Glomerular visceral epithelial cell (primary cell): ENCODE measurements at regions not wholly inside any gene's neighbourhood (a gene's known extent, or its start where the extent isn't known, plus 50 kb on each side); places are given as distances from the start of the nearest gene placed in this dataset.
"Not testable (repeated sequence)": the region's sequence is repeated elsewhere in the genome, so short reads cannot be mapped to it uniquely, and the experiment has no call there.

Source experiments
- DNase-seq: peaks from one replicate; pipeline ENCODE4 v3.0.0-alpha.2; 2016; ENCODE audit errors: extremely low spot score

DNA sequence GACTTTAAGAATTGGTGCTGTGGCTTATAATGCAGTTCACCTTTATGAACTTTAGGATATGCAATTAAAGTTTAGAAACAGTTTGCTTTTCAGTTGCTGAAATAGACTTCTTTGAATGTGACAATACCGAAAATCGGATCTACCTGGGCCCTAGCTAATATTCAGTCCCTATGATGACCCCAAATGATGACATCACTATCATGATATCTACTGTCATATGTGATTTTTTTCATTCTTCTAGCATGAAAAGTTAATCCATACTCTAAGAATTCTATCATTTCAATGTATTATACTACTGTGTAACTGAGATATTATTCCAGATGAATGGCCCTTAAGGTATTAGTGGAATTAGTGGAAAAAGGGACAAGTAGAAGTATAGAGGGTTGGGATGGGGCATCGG is 487.2 kb upstream of the TUSC1 start:
- DNase-seq, result no peak

DNA sequence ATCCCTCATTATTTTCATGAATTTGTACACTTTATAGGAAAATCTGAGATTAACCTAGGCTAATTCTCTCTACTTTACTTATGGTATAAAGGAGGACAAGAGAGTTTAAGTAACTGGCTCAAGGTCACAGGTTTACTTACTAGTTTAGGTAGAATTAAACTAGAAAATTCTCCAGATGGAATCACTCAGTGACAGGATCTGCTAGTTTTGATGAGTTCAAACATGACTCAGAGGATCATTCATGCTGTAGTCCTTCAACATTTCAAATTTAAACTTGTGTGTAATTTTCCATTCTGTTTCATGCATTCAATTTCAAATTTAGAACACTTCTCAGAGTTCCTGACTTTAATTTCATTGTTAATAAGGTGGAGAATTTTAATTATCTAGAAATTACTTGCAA is 485.7 kb upstream of the TUSC1 start:
- DNase-seq, result peak; percentile 4

- DNase-seq, result no peak
Measured at GRCh38 chr9:26159575-26160392, 481.5 kb upstream of the TUSC1 start.

- DNase-seq, result no peak
Measured at GRCh38 chr9:26158631-26159150, 480.4 kb upstream of the TUSC1 start.

DNA sequence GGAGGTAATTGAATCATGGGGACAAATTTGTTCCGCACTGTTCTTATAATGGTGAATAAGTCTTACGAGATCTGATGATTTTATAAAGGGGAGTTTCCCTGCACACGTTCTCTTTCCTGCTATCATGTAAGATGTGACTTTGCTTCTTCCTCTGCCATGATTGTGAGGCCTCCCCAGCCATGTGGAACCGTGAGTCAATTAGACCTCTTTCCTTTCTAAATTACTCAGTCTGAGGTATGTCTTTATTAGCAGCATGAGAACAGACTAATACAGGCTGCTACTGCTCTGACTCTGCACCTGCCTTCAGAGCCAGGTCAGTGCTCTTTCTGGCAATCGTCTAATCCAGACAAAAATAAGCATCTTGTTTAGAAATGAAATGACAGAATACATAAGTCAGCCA is 479.2 kb upstream of the TUSC1 start:
- DNase-seq, result peak; percentile 14

DNA sequence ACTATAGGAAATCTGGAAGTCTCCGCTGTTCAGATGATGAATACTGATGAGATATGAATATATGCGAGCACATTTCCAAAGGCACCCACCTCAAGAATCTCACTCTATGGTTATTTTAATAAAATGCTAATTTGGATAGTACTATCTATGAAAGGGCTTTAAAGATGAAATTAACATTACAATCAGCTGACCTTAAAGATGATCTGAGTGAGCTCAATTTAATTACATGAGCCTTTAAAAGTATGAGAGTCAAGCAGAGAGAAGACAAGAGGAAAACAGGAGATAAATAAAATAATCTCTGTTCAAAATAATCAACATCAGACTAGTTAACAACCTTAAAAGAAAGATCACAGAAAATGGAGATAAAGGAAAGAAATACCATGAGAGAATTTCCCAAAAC is 474.1 kb upstream of the TUSC1 start:
- DNase-seq, result no peak

- no peak for DNase-seq
Measured at GRCh38 chr9:26148128-26148527, 469.9 kb upstream of the TUSC1 start.

DNA sequence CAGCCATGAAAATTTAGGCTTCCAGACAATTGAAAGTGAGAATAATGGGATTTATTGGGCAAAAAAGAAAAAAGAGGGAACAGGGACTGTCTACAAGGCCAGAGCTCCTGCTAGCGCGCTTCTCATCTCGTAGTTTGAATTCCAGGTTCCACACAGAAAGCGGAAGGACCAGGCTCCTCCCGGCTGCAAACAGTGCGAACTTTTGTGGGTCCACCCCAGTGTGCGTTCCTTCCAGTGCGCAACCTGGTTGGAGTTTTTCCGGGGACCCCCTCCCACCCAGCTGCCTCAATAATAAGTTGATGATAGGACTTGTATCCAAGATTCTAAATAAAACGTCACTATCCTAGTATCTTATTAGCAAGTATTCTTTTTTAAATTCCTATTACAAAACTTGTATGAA is 467.7 kb upstream of the TUSC1 start:
- DNase-seq, result no peak

- no peak for DNase-seq
Measured at GRCh38 chr9:26142631-26143030, 464.4 kb upstream of the TUSC1 start.

DNA sequence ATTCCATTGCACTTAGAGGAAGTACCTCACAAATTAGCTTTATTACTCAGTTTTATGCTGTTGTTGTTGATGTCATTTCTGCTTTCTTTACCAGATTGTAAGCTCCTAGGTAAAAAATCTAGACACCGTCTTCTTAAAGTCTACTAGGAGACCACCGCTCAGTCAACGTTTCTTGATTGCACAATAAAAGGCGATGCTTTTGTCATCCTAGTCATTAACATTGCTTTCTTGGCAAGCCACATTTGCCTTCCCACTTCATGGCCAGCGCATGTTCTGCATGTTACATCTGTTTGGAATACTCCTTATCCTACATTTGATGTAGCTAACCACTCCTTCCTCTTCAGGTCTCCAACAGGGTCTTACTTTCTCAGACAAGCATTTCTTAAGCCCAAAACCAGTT is 464.0 kb upstream of the TUSC1 start:
- no peak for DNase-seq

GRCh38 chr9:26133537-26133936 is 455.3 kb upstream of the TUSC1 start:
- no peak for DNase-seq

DNA sequence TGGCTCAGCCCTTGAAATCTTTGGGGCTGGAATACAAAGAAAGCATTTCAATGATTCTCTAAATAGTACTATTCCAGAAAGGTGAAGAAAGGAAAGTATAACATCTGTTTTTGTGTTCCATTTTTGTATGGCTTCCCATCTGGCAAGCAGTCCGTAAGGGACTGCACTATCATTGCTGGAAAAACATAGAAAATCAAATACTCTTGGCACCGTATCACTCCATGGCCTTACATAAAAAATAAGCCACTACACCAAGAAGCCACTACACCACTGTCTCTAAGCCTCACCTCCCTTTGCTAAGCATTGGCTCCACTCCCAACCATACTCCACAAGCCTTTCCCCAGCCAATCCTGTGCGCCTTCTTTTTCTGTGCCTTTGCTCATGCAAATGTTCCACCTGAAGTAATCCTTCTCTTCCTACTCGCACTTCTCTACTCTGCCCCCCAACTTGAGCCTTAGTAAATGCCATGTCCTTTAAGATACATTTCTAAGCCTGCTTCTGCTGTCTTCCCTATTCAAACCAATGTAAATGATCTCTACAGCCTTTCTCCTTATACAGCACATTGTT is 454.6 kb upstream of the TUSC1 start:
- no peak for DNase-seq

DNA sequence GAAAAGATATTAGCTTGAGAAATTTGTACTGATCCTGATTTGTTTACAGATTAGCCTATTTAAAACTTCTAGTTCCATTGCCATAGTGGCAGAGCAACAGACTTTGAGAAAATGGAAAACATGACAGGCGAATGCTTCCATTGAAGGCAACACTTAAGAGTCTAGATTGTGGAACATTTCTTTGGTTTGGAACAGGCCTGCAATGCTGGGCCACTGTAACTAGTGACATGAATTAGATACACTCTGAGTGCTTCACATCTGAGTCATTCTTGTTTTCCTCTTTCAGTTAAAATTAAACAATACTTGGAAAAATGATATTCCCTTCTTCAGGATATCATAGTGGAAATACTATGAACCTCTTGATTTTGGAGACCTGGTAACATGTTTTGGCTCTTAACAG is 453.6 kb upstream of the TUSC1 start:
- DNase-seq, result no peak

- no peak for DNase-seq
Measured at GRCh38 chr9:26129217-26129616, 451.0 kb upstream of the TUSC1 start.

GRCh38 chr9:26125693-26126092 is 447.4 kb upstream of the TUSC1 start:
- DNase-seq, result no peak

DNA sequence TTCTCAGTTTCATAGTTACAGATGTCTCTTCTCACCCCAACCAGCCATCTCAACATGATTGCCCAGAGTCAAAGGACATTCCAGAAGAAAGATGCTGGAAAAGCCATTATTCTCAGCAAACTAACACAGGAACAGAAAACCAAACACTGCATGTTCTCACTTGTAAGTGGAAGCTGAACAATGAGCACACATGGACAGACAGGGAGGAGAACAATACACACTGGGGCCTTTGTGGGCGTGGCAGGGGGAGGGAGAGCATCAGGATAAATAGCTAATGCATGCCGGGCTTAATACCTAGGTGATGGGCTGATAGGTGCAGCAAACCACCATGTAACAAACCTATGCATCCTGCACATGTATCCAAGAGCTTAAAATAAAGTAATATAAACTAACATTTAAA is 437.8 kb upstream of the TUSC1 start:
- not testable (repeated sequence) for DNase-seq

DNA sequence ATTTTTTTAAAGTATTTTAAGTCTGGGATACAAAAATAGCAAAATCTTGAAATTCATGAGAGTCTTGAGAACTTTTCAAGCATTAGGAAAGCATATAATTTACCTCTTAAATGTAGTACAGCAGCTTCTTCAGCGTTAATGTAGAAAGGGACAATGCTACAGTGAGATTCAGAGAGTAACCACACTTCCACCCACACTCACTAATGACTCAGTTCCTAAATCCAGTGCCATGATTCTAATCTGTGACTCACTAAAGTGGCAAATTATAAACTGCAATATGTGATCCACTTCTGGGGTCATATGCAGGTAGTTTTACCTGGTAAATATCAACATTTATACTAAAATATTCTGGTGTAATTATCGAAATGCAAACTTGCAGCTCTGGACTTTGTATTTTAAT is 434.5 kb upstream of the TUSC1 start:
- DNase-seq, result no peak

GRCh38 chr9:26086396-26086795 is 408.2 kb upstream of the TUSC1 start:
- no peak for DNase-seq

- no peak for DNase-seq
Measured at GRCh38 chr9:26081847-26082246, 403.6 kb upstream of the TUSC1 start.

GRCh38 chr9:26078706-26079105 is 400.5 kb upstream of the TUSC1 start:
- DNase-seq, result no peak

DNA sequence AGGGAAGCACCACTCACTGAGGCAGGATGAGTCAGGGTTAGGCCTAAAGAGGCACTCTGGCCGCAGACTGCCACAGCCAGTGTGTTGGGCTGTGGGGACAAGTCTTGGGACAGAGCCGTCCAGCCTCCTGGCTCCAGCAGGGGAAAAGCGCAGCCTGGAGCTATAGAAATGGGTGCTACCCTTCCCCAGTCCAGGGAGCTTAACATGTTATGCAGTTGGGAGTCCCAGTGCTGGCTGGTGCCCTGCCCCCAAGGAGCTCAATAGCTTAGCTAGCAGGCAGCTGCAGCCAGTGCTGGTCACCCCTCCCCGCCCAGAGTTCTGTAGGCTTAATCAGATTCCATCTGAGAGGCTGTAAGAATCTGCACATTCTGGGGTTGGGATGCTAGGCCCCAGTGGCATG is 399.6 kb upstream of the TUSC1 start:
- no peak for DNase-seq

GRCh38 chr9:26067608-26068007 is 389.4 kb upstream of the TUSC1 start:
- no peak for DNase-seq

- DNase-seq, result no peak
Measured at GRCh38 chr9:26066237-26066636, 388.0 kb upstream of the TUSC1 start.
